Globus pallidus (tissue), 1 donor: ENCODE measurements at regions not wholly inside any gene's neighbourhood (a gene's known extent, or its start where the extent isn't known, plus 50 kb on each side); places are given as distances from the start of the nearest gene placed in this dataset.

Experiments used
- DNase-seq: peaks from one replicate; pipeline ENCODE4 v3.0.0-alpha.2; 2015; ENCODE audit warnings: low spot score

DNA sequence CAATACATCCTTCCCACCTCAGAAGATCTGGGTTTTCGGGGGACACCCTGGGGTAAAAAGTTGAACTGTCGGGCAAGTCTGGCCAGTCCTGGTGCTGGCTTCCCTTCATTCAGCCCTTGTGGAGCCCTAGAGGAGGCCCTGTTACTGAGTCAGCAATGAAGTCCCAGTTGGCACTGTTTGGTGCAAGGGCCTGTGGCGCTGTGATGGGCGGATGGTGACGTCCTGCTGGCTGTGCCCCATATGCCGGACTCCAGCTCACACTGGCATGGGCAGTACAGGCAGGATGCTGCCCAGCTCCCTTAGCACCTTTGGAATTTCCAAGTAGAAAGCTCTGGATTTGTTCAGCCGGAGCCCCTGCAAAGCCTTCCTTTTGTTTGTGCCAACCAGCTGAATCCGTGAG lies 186.2 kb upstream of the PMEPA1 start:
- no peak for DNase-seq

GRCh38 chr20:57895161-57895855 lies 185.5 kb upstream of the PMEPA1 start:
- DNase-seq, result no peak

- no peak for DNase-seq
Observed at GRCh38 chr20:57894522-57894921, 184.7 kb upstream of the PMEPA1 start.

GRCh38 chr20:57894096-57894495 lies 184.3 kb upstream of the PMEPA1 start:
- no peak for DNase-seq

DNA sequence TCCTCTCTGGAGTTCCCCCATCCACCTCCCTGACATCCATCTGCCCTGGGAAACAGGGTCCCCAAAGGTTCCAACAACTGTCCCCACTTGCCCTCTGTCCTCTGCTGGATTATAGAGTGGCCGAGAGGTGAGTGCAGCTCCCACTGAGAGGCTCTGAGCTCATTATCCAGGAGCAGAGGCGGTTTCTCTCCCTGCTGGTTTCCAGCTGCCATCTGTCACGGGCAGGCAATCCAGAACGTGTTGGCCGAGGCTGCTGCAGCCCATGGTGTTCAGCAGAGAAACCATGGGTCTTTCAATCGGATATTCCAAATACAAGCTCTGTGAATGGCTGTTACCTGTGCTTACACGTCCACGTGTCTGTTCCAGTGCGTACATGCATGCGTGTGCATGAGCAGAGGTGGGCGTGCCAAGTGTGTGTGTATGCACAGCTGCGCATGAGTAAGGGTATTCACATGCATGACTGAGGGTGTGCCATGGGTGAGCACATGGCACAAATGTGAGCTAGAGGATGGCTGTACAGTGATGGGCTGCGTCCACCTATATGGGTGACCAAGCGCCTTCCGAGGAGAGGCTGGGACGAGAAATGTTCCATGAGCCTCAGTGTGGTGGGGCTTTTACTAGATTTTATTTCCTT lies 183.7 kb upstream of the PMEPA1 start:
- no peak for DNase-seq

GRCh38 chr20:57892471-57892870 lies 182.7 kb upstream of the PMEPA1 start:
- DNase-seq, result no peak

DNA sequence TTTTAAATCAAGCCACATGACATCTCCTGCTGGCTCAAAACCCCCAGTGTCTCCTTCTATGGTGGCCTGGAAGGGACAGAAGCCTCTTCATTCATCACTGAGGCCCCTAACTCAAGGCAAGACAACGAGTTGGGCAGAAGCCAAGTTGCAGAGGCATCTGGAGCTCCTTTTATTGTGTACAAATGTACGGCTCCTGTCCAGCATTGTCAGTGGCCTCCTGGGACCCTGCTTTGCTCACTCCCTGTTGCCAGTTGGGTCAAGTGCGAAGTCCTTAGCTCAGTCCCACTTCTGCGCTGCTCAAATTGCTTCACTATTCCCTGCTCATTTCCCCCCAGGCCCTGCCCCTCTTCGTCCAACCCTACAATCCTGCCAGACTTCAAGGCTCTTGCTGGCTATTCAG lies 181.2 kb upstream of the PMEPA1 start:
- no peak for DNase-seq

GRCh38 chr20:57890202-57890800 lies 180.5 kb upstream of the PMEPA1 start:
- DNase-seq, result no peak

DNA sequence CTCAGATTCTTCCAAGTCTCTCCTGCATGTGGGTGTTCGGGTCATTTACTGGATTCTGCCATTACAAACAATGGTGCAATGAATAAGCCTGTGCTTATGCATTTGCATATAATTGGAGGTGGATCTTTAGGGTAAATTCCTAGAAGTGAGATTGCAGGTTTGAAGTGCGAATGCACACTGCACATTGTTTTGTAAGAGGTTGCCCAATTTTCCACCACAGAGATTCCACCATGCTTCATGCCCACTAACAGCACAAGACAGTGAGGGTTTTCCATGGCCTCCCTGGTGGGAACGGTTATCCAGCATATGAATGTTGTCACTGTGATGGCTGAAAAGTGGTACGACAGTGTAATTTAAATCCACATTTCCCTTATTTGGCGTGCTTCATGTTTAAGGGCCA lies 178.8 kb upstream of the PMEPA1 start:
- DNase-seq, result no peak

- DNase-seq, result no peak
Observed at GRCh38 chr20:57884956-57885355, 175.1 kb upstream of the PMEPA1 start.

- DNase-seq, result no peak
Observed at GRCh38 chr20:57883761-57884160, 173.9 kb upstream of the PMEPA1 start.

- no peak for DNase-seq
Observed at GRCh38 chr20:57883224-57883623, 173.4 kb upstream of the PMEPA1 start.

DNA sequence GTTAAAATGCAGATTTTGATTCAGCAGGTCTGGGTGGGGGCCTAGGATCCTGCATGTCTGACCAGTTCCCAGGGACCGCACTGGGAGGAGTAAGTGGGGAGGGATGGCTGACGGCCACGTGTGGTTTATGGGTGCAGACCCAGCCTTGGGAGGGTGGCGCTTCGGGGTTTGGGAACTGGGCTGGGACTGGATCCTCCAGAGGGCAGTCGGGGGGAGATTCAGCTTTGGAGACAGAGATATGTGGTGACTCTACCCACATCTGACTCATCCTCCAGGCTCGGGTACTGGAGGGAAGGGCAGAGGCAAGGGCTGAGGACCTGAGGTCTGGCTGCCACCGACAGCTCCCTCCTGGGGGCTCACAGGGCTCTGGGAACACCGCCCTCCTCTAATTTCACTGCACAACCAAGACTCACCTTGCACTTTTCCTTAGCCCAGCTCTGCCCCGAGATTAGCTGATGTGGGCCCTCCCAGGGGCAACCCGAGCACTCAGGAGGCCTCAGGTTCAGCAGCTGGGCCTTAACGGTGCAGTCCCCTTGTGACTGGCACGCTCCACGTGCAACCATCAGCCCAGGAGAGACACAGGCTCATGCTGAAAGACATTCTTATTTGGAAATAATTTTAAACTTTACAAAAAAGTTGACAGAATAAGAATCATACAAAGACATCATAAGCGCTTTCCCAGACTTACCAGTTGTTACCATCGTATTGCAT lies 172.8 kb upstream of the PMEPA1 start:
- no peak for DNase-seq

DNA sequence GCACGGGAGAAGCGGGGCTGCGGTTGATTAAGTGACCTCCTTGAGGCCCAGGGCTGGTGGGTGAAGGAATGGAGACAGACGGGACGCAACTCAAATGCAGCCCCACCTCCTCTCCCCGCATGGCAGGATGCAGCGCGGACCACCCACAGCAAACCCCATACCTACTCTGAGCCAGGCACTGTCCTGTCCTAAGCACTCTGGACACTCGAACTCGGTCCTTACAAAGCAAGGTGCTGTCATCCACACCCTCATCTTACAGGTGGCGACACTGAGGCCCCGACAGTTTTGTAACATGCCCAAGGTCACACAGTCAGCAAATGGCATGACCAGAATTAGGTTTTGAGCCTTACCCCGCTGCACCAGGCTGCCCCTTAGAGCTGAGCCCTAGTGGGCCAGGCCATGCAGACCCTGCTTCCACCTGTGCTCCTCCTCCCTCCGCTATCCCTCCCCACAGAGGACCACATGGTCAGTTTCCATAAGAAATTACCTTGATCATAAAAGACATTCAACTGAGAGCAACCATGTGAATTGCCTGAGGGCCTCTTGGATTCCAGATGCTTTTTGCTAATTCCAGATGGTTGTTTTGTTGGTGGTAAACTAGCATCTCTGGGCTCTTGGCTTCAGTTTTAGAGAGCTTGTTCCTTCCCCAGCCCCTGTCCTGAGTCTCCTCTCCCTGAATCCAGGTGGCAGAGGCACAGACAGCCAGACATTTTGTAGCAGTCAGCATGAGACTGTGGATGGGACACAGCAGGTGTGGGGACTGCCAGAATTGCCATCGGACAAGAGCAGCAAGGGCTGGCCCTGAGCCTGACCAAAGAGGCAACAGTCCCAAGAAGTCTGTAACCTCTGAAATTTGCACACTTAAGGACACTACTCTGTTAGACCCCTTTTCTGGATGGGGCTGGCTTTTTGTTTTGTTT lies 171.9 kb upstream of the PMEPA1 start:
- no peak for DNase-seq

DNA sequence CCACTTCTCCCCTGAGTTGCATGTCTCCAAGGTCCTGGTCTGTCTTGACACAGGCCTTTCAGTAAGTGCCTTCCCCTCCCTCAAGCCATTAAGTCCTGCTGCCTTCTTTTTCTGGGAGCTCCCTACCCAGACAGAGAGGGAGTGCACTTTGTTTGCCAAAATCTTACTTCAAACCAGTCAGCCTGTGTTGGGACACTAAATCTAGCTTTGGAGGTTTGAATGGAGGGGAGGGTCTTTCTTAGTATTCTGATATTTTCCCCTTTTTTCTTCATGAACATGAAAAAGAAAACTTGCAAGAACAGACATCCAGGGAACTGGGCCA lies 170.7 kb upstream of the PMEPA1 start:
- DNase-seq, result no peak

GRCh38 chr20:57879779-57880570 lies 170.2 kb upstream of the PMEPA1 start:
- DNase-seq, result no peak

GRCh38 chr20:57879437-57879778 lies 169.6 kb upstream of the PMEPA1 start:
- no peak for DNase-seq

DNA sequence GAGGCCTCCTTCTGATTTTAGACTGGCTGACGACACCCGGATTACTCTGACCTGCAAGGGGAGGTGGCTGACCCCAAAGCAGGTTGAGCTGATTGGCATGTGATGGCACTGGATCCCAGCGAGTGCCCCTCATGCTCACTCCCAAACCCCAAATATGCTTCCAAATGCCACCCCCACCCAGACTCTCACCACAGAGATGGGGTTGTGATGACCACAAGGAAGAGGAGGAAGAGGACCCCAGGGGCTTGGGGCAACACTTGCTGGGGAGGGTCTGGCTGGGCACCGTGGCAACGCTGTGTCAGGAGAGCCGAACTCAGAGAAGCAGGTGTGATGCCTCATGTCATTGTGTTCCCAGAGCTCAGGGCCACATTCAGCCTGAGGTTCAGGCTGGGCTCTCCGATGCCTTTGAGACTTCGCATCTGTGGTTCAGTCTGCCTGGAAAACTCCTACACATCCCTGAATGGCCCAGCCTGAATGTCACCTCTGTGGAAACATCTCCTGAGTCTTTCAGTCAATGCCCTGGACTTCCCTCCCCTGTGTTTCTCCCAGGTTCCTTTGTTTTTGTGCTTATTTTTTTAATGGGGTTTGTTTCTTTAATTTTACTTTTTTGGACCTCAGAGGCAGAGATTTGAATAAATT lies 169.1 kb upstream of the PMEPA1 start:
- no peak for DNase-seq

DNA sequence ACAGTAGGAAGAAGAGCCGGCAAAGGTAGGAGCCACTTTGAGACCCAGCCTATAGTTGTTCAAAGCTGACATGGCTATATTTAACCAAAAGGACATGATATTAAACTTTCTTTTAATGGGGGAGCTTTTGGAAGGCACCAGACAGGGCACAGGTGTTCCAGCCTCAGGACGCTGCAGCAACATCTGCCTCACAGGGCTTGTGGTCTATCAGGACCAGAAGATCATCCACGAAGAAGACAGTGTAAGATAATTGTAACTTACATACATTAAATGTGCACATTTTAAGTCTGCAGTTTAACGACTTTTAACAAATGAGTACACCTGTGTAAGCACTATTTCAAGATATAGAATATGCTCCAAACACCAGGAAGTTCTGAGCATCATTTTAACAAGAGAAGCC lies 168.2 kb upstream of the PMEPA1 start:
- DNase-seq, result no peak

- no peak for DNase-seq
Observed at GRCh38 chr20:57877131-57877824, 167.5 kb upstream of the PMEPA1 start.
